Lower lobe of right lung (tissue), 2 donors: ENCODE measurements at regions not wholly inside any gene's neighbourhood (a gene's known extent, or its start where the extent isn't known, plus 50 kb on each side); places are given as distances from the start of the nearest gene placed in this dataset.

ENCODE experiments used
- ATAC-seq, 2 donors: fragments of 200-7000 bp; cut with Tn5 transposase; one replicate each; pipeline ENCODE4 v1.9.1; 2020 to 2022; ENCODE audit warnings: mild to moderate bottlenecking in 2 of 2, moderate library complexity in 2 of 2
- DNase-seq: peaks from one replicate; pipeline ENCODE4 v3.0.0-alpha.2; 2020
- H3K27ac ChIP-seq: fragments of 200-600 bp; one replicate; pipeline ENCODE4 v1.8.0; 2022
- H3K27me3 ChIP-seq: fragments of 200-600 bp; one replicate; pipeline ENCODE4 v1.8.0; 2022; ENCODE audit warnings: low read depth
- H3K36me3 ChIP-seq: fragments of 200-600 bp; one replicate; pipeline ENCODE4 v1.8.0; 2022; ENCODE audit warnings: mild to moderate bottlenecking
- H3K4me1 ChIP-seq: fragments of 200-600 bp; one replicate; pipeline ENCODE4 v1.8.0; 2022
- H3K4me3 ChIP-seq: fragments of 200-600 bp; one replicate; pipeline ENCODE4 v1.8.0; 2022; ENCODE audit warnings: mild to moderate bottlenecking
- H3K9me3 ChIP-seq: fragments of 200-600 bp; one replicate; pipeline ENCODE4 v1.8.0; 2022
- intact Hi-C: fragments of 100-400 bp; cut with DNase I; formaldehyde crosslinking; loops from one replicate; pipeline ENCODE4 v1.11.0; 2022
- TF ChIP-seq, protein P1 (sequence below): fragments of 200-600 bp; IDR thresholded peaks from one replicate; pipeline ENCODE4 v1.8.0; 2022; ENCODE audit warnings: antibody characterized with exemption, mild to moderate bottlenecking
- donor health status: DM: no; HTN: yes; CAD: no; lungs with severe emphysema.

GRCh38 chr18:7492385-7492784 is 74.7 kb upstream of the PTPRM start:
- intact Hi-C loops: no loop called here
- ATAC-seq (no peak), DNase-seq (no peak)
- Histone ChIP-seq H3K9me3 (no peaks in the 10 kb centered on the region), H3K27me3 (no peaks in the 10 kb centered on the region), H3K36me3 (no peaks in the 10 kb centered on the region), H3K4me1 (no peaks in the 10 kb centered on the region), H3K27ac (no peak overlapping the region), H3K4me3 (no peak overlapping the region)
- TF ChIP-seq, protein P1, sequence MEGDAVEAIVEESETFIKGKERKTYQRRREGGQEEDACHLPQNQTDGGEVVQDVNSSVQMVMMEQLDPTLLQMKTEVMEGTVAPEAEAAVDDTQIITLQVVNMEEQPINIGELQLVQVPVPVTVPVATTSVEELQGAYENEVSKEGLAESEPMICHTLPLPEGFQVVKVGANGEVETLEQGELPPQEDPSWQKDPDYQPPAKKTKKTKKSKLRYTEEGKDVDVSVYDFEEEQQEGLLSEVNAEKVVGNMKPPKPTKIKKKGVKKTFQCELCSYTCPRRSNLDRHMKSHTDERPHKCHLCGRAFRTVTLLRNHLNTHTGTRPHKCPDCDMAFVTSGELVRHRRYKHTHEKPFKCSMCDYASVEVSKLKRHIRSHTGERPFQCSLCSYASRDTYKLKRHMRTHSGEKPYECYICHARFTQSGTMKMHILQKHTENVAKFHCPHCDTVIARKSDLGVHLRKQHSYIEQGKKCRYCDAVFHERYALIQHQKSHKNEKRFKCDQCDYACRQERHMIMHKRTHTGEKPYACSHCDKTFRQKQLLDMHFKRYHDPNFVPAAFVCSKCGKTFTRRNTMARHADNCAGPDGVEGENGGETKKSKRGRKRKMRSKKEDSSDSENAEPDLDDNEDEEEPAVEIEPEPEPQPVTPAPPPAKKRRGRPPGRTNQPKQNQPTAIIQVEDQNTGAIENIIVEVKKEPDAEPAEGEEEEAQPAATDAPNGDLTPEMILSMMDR: no peak

DNA sequence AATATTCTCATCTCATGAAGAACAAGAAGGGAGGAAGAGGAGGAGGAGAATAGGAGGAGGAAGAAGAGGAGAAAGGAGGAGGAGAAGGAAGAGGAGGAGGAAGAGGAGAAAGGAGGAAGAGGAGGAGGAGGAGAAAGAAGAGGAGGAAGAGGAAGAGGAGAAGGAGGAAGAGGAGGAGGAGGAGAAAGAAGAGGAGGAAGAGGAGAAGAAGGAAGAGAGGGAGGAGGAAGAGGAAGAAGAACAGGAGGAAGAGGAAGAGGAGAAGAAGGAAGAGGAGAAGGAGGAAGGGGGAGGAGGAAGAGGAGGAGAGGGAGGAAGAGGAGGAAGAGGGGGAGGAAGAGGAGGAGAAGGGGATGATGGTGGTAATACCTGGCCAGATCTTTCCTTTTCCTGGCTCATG is 70.0 kb upstream of the PTPRM start:
- intact Hi-C loops: no loop called here
- no peak for DNase-seq
- H3K27me3 ChIP-seq: no peaks in the 10 kb centered on the region

GRCh38 chr18:7511106-7511505 is 56.0 kb upstream of the PTPRM start:
- Histone ChIP-seq H3K9me3 (no peaks in the 10 kb centered on the region), H3K36me3 (no peaks in the 10 kb centered on the region), H3K27ac (no peak overlapping the region), H3K4me1 (no peaks in the 10 kb centered on the region), H3K4me3 (no peak overlapping the region), H3K27me3 (no peaks in the 10 kb centered on the region)
- intact Hi-C loops: no loop called here
- ATAC-seq (no peak), DNase-seq (no peak)
- TF ChIP-seq, protein P1: no peak

More for the DNA sequence above, 70.0 kb upstream of the PTPRM start:
- H3K4me1 ChIP-seq: no peaks in the 10 kb centered on the region
- no peaks in the 10 kb centered on the region for H3K9me3 ChIP-seq
- no peaks in the 10 kb centered on the region for H3K36me3 ChIP-seq
- H3K27ac ChIP-seq: no peak overlapping the region
- TF ChIP-seq, protein P1: no peak
- ATAC-seq: no peak
- H3K4me3 ChIP-seq: no peak overlapping the region

DNA sequence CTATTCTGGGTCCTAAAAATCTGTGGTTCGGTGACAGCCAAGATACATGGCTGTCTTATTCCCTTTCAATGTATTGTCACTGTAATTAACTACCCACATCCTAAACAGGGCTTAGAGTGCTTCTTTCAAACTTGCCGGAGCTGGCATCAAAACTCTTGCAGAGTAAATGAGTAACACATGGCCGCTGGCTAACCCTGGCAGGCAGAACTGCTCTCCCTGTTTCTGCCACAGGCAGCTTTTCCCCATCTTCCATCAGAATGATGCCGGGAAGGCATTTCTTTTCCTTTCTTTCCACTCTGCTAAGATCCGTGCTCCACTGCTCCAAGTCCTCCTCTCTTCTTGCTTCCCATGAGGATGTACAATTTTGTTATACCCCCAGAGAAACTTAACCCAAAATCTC is 54.8 kb upstream of the PTPRM start:
- no peaks in the 10 kb centered on the region for H3K9me3 ChIP-seq
- intact Hi-C loops: no loop called here
- H3K27me3 ChIP-seq: no peaks in the 10 kb centered on the region
- TF ChIP-seq, protein P1: no peak
- no peaks in the 10 kb centered on the region for H3K36me3 ChIP-seq
- DNase-seq: no peak
- no peak overlapping the region for H3K4me3 ChIP-seq
- no peak for ATAC-seq
- H3K4me1 ChIP-seq: no peaks in the 10 kb centered on the region
- no peak overlapping the region for H3K27ac ChIP-seq

GRCh38 chr18:7512990-7513389 is 54.1 kb upstream of the PTPRM start:
- TF ChIP-seq, protein P1: no peak
- H3K36me3 ChIP-seq: no peaks in the 10 kb centered on the region
- H3K27ac ChIP-seq: no peak overlapping the region
- no peaks in the 10 kb centered on the region for H3K4me1 ChIP-seq
- no peak for DNase-seq
- H3K4me3 ChIP-seq: no peak overlapping the region
- ATAC-seq: no peak
- intact Hi-C loops: no loop called here
- no peaks in the 10 kb centered on the region for H3K9me3 ChIP-seq
- H3K27me3 ChIP-seq: no peaks in the 10 kb centered on the region
